GM21447 (cell line): ENCODE measurements at regions not wholly inside any gene's neighbourhood (a gene's known extent, or its start where the extent isn't known, plus 50 kb on each side); places are given as distances from the start of the nearest gene placed in this dataset.
"Not testable (repeated sequence)": the region's sequence is repeated elsewhere in the genome, so short reads cannot be mapped to it uniquely, and the experiment has no call there.

ENCODE experiments used
- ATAC-seq: cut with Tn5 transposase; IDR thresholded peaks from one replicate; pipeline ENCODE4 v1.9.1; 2021; ENCODE audit not compliant: unreplicated experiment

GRCh38 chr6:1009103-1009502 lies 302.8 kb upstream of the FOXQ1 start:
- no peak for ATAC-seq

- ATAC-seq: no peak
Measured at GRCh38 chr6:1007159-1007558, 304.7 kb upstream of the FOXQ1 start.

DNA sequence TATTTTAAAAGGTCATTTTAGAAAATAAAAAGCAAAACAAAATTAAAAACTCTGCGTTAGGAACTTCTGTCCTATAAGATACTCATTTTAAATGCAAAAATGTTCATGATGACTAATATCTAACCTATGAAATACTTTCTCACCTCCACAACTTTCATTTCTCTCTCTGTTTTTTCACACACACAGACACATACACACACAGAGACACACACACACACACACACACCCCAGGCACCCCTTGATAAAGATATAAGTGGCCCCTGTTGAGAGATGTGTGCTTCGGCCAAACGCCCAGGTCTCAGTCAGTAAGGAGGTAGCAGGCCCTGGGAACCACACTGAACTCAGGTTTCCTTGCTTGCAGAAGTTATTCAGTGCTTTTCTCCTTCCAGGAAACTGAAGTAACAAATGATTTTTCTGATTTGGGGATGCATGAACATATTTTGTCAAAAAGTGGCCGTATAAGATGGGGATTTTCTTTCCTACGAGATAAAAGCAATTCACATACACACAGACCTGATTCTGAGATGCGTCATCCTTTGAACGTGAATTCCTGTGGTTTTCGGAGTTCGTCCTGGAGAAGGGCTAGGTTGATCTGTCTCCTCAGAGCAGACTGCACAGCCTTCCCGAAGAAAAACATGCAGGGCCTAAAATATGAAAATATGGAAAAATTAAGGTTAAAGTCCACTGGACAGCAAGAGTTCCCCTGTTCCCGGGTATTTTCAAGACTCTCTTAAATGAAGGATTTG lies 306.8 kb upstream of the FOXQ1 start:
- no peak for ATAC-seq

- no peak for ATAC-seq
Measured at GRCh38 chr6:1003394-1004160, 308.3 kb upstream of the FOXQ1 start.

- ATAC-seq: no peak
Measured at GRCh38 chr6:1002989-1003388, 308.9 kb upstream of the FOXQ1 start.

GRCh38 chr6:1001655-1002349 lies 308.9 kb upstream of the EXOC2 start:
- no peak for ATAC-seq

DNA sequence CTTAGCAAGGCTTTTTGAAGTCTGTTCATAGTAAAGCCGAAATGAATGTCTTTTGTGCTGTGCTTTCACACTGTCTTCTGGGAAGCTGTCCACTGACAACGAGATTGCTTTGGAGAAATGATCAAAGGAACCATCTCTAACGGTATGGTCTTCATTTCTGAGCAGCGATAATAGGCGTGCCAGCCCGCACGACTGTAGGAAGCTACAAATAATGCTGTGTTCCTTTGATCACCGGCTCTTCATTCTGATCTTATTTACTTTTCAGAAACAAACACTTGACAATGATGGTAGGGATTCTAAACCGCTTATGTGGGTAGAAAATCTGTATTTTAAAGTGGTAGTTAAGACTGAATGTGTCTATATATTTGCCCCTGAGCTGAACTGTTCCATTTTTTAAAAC lies 306.6 kb upstream of the EXOC2 start:
- ATAC-seq: no peak

GRCh38 chr6:998551-998950 lies 305.6 kb upstream of the EXOC2 start:
- no peak for ATAC-seq

- no peak for ATAC-seq
Measured at GRCh38 chr6:996271-996852, 303.4 kb upstream of the EXOC2 start.

DNA sequence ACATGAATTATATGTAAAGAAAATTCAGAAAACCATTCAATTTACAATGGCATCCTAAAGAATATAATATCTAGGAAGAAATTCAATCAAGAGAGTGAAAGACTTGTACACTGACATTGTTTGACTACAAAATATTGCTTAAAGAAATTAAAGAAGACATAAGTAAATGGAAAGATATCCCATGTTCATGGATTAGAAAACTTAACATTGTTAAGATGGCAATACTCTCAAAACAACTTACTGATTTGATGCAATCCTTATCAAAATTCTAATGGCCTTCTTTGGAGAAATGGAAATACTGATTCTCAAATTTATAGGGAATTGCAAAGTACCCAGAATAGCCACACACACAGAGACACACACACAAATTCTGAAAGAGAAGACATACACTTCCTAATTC lies 298.3 kb upstream of the EXOC2 start:
- no peak for ATAC-seq

GRCh38 chr6:984031-984430 lies 291.1 kb upstream of the EXOC2 start:
- no peak for ATAC-seq

- no peak for ATAC-seq
Measured at GRCh38 chr6:978937-979685, 286.2 kb upstream of the EXOC2 start.

DNA sequence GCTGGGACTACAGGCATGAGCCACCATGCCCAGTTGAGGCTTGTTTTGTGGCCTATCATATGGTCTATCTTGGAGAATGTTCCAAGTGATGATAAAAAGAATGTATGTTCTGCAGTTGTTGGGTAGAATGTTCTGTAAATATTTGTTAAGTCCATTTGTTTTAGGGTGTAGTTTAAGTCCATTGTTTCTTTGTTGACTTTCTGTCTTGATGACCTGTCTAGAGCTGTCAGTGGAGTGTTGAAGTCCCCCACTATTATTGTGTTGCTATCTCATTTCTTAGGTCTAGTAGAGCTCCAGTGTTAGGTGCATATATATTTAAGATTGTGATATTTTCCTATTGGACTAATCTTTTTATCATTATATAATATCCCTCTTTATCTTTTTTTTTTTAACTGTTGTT lies 284.3 kb upstream of the EXOC2 start:
- ATAC-seq: not testable (repeated sequence)

DNA sequence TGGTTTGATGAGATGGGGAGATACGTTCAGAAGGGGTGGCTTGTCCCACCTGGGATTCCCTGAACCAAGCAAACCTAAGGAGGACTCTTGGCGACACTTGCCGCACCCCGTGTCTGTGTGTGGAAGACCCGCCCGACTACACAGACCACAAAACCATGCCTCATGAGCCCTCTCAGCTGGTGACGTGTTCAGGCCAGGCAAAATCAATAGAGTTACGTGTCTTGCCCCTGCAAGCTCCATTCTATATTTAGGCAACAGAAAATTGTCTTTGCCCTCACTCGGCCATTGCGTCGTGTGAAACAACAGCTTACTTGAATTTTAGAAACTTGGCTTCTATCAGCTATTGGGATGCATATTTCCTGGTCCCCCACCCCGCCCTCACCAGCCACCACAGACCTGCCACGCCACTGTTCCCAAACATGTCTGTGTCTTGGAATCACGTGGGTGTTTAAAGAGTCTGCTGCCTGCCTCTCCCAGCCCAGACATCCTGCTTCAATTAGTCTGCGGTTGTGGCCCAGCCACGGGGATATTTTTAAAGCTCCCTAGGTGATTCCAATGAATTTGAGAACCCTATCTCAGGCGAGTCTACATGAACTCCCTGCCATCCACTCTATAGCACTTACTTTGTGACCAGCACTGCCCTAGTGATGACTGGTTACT lies 279.2 kb upstream of the EXOC2 start:
- no peak for ATAC-seq

GRCh38 chr6:968791-969190 lies 275.9 kb upstream of the EXOC2 start:
- no peak for ATAC-seq

DNA sequence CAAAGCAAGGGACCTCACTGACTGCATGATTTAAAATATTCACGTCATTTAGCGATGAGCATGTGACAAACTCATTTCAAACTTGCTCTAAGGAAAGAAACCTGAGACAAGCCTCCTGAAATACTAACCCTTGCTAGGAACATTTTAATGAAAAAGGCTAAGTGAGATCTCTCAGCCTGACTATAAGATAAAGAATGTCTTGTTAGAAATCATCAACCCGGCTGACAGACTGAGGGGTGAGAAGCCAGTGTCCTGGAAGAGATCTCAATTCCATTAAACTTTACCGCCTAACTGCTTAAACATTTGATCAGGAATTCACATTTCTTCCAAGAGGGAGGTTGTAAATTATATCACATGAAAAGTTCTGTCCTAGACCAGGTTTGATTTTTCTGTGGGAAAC lies 274.8 kb upstream of the EXOC2 start:
- no peak for ATAC-seq

DNA sequence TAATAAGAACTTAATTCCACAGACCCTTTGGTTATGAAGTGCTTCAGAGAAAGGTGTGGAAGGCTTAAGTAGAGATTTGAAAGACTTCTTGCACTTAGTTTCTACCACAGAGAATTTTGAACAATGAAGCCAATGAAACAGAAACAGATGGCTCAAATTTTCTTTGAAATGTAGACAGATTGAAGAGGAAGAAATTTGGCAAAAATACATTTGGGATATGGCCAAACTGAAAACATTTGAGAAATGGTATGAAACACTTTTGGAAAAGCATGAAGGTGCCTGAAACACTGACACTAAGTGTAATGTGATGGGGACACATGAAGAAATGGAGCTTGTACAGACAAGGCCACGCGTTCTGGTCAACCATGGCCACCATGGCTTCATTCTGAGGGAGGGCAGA lies 272.4 kb upstream of the EXOC2 start:
- no peak for ATAC-seq

DNA sequence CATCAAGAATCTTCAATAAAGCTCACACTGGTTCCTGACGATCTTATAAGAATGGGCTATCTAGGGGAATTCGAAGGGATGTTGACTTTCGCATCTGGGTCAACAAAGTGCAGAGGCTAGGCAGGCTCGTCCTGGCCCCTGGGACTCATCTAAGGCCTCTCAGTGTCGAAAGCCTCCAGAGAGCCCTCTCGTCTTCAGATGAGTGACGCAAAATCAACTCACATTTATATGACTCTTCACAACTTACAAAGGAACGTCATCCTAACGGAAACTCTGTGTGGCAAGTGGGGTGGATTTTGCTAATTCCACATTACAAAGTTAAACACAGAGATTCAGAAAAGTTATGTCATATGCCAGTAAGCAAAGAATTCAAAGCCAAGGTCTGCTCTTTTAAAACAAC lies 270.5 kb upstream of the EXOC2 start:
- ATAC-seq: no peak

- ATAC-seq: no peak
Measured at GRCh38 chr6:961407-961960, 268.5 kb upstream of the EXOC2 start.

DNA sequence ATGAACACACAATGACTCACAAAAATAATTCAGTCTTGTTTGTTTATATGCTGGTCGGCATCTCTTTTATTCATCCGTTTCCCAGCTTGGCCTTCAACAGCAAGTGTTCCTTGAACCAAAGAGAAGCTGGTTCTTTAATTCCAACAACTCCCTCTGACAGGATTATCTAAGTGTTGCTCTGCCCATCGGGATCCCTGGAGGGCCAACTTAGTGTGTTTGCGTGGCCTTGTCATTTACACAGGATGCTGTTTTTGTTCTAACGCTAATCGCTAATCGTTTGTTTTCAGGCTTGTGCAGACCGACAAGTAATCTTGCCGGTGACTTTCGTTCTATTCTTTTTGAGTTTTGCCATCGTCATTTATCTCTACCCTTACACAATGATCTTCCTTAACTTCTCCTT lies 267.4 kb upstream of the EXOC2 start:
- ATAC-seq: no peak
